OCI-LY7 (cell line): ENCODE measurements at regions not wholly inside any gene's neighbourhood (a gene's known extent, or its start where the extent isn't known, plus 50 kb on each side); places are given as distances from the start of the nearest gene placed in this dataset.

ENCODE experiments used
- BruUV-seq: library from RNA; stranded (reverse); fragments of 400-500 nt; replicated peaks from 2 replicates; lab custom pipeline; 2021; lab: Mats Ljungman, UMichigan
- CTCF ChIA-PET: fragments of 300-600 bp; sonication (Branson Sonifier 250); formaldehyde crosslinking; loops from one replicate; lab custom pipeline; 2022; ENCODE audit warnings: antibody characterized with exemption; ENCODE audit not compliant: unreplicated experiment; lab: Charles Lee
- POLR2A ChIA-PET: fragments of 300-600 bp; sonication (Branson Sonifier 250); formaldehyde crosslinking; loops from one replicate; lab custom pipeline; 2022; ENCODE audit warnings: antibody characterized with exemption; lab: Charles Lee
- DNase-seq: peaks from one replicate; pipeline ENCODE4 v3.0.0-alpha.2; 2015; ENCODE audit warnings: low spot score
- H2AFZ ChIP-seq: fragments of 200-600 bp; sonication (generic), shearing (Covaris generic); 2 replicates; pipeline ENCODE4 v1.6.1; 2014; ENCODE audit warnings: mild to moderate bottlenecking, antibody characterized with exemption, low read length, moderate library complexity
- H3K27ac ChIP-seq: fragments of 200-600 bp; sonication (generic); 2 replicates; pipeline ENCODE4 v1.5.1; 2014; ENCODE audit warnings: mixed run types, low read depth, mild to moderate bottlenecking, moderate library complexity, low read length, inconsistent platforms; ENCODE audit not compliant: poor library complexity, severe bottlenecking
- H3K36me3 ChIP-seq: fragments of 200-600 bp; sonication (generic); 2 replicates; pipeline ENCODE4 v1.6.1; 2014; ENCODE audit warnings: mild to moderate bottlenecking, antibody characterized with exemption, low read length, moderate library complexity, mixed read lengths; ENCODE audit not compliant: insufficient read depth
- H3K4me1 ChIP-seq: fragments of 200-600 bp; sonication (generic); 2 replicates; pipeline ENCODE4 v1.5.1; 2014; ENCODE audit warnings: mild to moderate bottlenecking, low read length; ENCODE audit not compliant: insufficient read depth, poor library complexity, severe bottlenecking
- H3K4me2 ChIP-seq: fragments of 200-600 bp; sonication (generic); 2 replicates; pipeline ENCODE4 v1.6.1; 2014; ENCODE audit warnings: mild to moderate bottlenecking, low read length
- H3K4me3 ChIP-seq: fragments of 200-600 bp; sonication (generic); 2 replicates; pipeline ENCODE4 v1.5.1; 2014; ENCODE audit warnings: mild to moderate bottlenecking, low read depth, low read length; ENCODE audit not compliant: poor library complexity, severe bottlenecking
- H3K79me2 ChIP-seq: fragments of 200-600 bp; sonication (generic); 2 replicates; pipeline ENCODE4 v1.6.1; 2016; ENCODE audit warnings: low read depth, mild to moderate bottlenecking, low read length, moderate library complexity, mixed read lengths; ENCODE audit not compliant: insufficient read depth
- H3K9me2 ChIP-seq: fragments of 200-600 bp; sonication (generic); 2 replicates; pipeline ENCODE4 v1.6.1; 2016; ENCODE audit warnings: mild to moderate bottlenecking, low read length, mixed read lengths; ENCODE audit not compliant: insufficient read depth
- H3K9me3 ChIP-seq: fragments of 200-600 bp; sonication (generic); 2 replicates; pipeline ENCODE4 v1.6.1; 2014; ENCODE audit warnings: mild to moderate bottlenecking, mixed run types, low read length, mixed read lengths
- H4K20me1 ChIP-seq: fragments of 200-600 bp; sonication (generic); 2 replicates; pipeline ENCODE4 v1.6.1; 2014; ENCODE audit warnings: mild to moderate bottlenecking, antibody characterized with exemption, low read length, moderate library complexity, mixed read lengths; ENCODE audit not compliant: insufficient read depth
- EZH2phosphoT487 ChIP-seq: fragments of 200-600 bp; sonication (generic); IDR thresholded peaks from 2 replicates; pipeline ENCODE4 v1.6.1; 2018; ENCODE audit warnings: low read depth, borderline replicate concordance, mild to moderate bottlenecking, mixed run types, antibody characterized with exemption, low read length, moderate library complexity, mixed read lengths
- intact Hi-C: fragments of 100-400 bp; cut with micrococcal nuclease; formaldehyde crosslinking; loops from one replicate; pipeline ENCODE4 v1.10.0; 2022; ENCODE audit not compliant: unreplicated experiment
- TF ChIP-seq, protein P1 (sequence below): fragments of 200-600 bp; sonication (generic); conservative IDR thresholded peaks from 2 replicates; pipeline ENCODE4 v1.5.1; 2014; ENCODE audit warnings: mild to moderate bottlenecking, antibody characterized with exemption, low read length, moderate library complexity, mixed read lengths

DNA sequence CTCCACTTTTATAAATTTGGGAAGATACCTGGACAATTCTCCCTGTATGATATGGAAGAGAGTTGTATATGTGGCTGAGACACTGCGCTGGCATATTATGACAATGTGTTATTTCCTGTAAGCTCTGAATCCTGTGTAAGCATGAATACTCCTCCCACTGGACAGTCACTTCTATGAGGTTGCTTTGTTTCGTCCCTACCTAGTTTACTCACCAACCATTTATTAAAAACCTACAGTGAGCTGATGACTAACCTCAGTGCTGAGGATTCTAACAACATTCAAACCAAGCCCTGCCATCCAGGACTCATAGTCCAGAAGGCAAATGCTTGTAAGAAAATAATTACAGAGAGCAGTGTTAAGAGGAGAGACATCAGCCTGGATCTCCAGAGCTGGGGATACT, 1632.9 kb upstream of the TENM3 start:
- POLR2A ChIA-PET = no interaction called here
- H3K9me2 ChIP-seq = no peaks in the 10 kb centered on the region
- no TSS peak for BruUV-seq
- no peak overlapping the region for H3K27ac ChIP-seq
- DNase-seq = no peak
- H3K4me1 ChIP-seq = no peaks in the 10 kb centered on the region
- CTCF ChIA-PET = no interaction called here
- H3K36me3 ChIP-seq = no peaks in the 10 kb centered on the region
- H4K20me1 ChIP-seq = no peaks in the 10 kb centered on the region
- no peaks in the 10 kb centered on the region for H3K9me3 ChIP-seq
- no peak overlapping the region for H2AFZ ChIP-seq
- no peaks in the 10 kb centered on the region for H3K79me2 ChIP-seq
- TF ChIP-seq EZH2phosphoT487 = no peak
- TF ChIP-seq, protein P1, sequence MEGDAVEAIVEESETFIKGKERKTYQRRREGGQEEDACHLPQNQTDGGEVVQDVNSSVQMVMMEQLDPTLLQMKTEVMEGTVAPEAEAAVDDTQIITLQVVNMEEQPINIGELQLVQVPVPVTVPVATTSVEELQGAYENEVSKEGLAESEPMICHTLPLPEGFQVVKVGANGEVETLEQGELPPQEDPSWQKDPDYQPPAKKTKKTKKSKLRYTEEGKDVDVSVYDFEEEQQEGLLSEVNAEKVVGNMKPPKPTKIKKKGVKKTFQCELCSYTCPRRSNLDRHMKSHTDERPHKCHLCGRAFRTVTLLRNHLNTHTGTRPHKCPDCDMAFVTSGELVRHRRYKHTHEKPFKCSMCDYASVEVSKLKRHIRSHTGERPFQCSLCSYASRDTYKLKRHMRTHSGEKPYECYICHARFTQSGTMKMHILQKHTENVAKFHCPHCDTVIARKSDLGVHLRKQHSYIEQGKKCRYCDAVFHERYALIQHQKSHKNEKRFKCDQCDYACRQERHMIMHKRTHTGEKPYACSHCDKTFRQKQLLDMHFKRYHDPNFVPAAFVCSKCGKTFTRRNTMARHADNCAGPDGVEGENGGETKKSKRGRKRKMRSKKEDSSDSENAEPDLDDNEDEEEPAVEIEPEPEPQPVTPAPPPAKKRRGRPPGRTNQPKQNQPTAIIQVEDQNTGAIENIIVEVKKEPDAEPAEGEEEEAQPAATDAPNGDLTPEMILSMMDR = no peak
- H3K4me3 ChIP-seq = no peak overlapping the region
- intact Hi-C loops = no loop called here
- no peak overlapping the region for H3K4me2 ChIP-seq

- no peak overlapping the region for H3K27ac ChIP-seq
- ChIA-PET POLR2A (no interaction called here), CTCF (no interaction called here)
- no peak overlapping the region for H3K4me2 ChIP-seq
- TF ChIP-seq, protein P1 = peak; percentile 51; the same call in 1 of the 2 replicates
- TF ChIP-seq EZH2phosphoT487 = no peak
- H3K4me1 ChIP-seq = no peaks in the 10 kb centered on the region
- H3K9me3 ChIP-seq = no peaks in the 10 kb centered on the region
- H4K20me1 ChIP-seq = no peaks in the 10 kb centered on the region
- H3K79me2 ChIP-seq = no peaks in the 10 kb centered on the region
- no peaks in the 10 kb centered on the region for H3K9me2 ChIP-seq
- H2AFZ ChIP-seq = no peak overlapping the region
- H3K4me3 ChIP-seq = no peak overlapping the region
- no peaks in the 10 kb centered on the region for H3K36me3 ChIP-seq
- BruUV-seq = no TSS peak
- peak; percentile 4 for DNase-seq
- intact Hi-C loops = no loop called here
Observed at GRCh38 chr4:180615746-180616145, 1627.5 kb upstream of the TENM3 start.

GRCh38 chr4:180617196-180617595, 1626.0 kb upstream of the TENM3 start:
- no TSS peak for BruUV-seq
- Histone ChIP-seq H3K9me2 (no peaks in the 10 kb centered on the region), H4K20me1 (no peaks in the 10 kb centered on the region), H3K4me1 (no peaks in the 10 kb centered on the region), H3K4me3 (no peak overlapping the region), H3K9me3 (no peaks in the 10 kb centered on the region), H2AFZ (no peak overlapping the region), H3K4me2 (no peak overlapping the region), H3K79me2 (no peaks in the 10 kb centered on the region), H3K27ac (no peak overlapping the region), H3K36me3 (no peaks in the 10 kb centered on the region)
- ChIA-PET CTCF (no interaction called here), POLR2A (no interaction called here)
- DNase-seq = no peak
- intact Hi-C loops = no loop called here
- TF ChIP-seq EZH2phosphoT487 = no peak
- TF ChIP-seq, protein P1 = no peak
